SK-N-SH (cell line): ENCODE measurements at regions not wholly inside any gene's neighbourhood (a gene's known extent, or its start where the extent isn't known, plus 50 kb on each side); places are given as distances from the start of the nearest gene placed in this dataset.

Experiments
- CTCF ChIA-PET: fragments of 300-600, 350-600 bp; formaldehyde crosslinking; extraction: SDS; loops from one replicate; lab custom pipeline; 2021; lab: Yijun Ruan, JAX
- POLR2A ChIA-PET: fragments of 350-600 bp; sonication (Branson Sonifier 250); formaldehyde crosslinking; extraction: SDS; loops from one replicate; lab custom pipeline; 2020; ENCODE audit warnings: antibody characterized with exemption, inconsistent platforms; lab: Yijun Ruan, JAX
- DNase-seq: peaks from one replicate; pipeline ENCODE4 v3.0.0; 2012
- H2AFZ ChIP-seq: fragments of 200-600 bp; sonication (generic); 2 replicates; pipeline ENCODE4 v1.8.1; 2016; ENCODE audit warnings: antibody characterized with exemption, mild to moderate bottlenecking, low read depth
- H3F3A ChIP-seq: fragments of 200-600 bp; sonication (generic); replicated peaks from 2 replicates; pipeline ENCODE3; 2016; ENCODE audit warnings: antibody characterized with exemption, mild to moderate bottlenecking; ENCODE audit not compliant: insufficient read depth
- H3K27ac ChIP-seq, 2 experiments: fragments of 200-500 bp in 1 of 2; fragments of 200-600 bp in 1 of 2; sonication (Bioruptor generic) in 1 of 2; sonication (generic), shearing (Covaris generic) in 1 of 2; 2 replicates each; pipeline versions ENCODE4 v1.5.1 to v1.6.1; 2014 to 2016; ENCODE audit warnings: low read depth in 2 of 2, inconsistent platforms in 1 of 2, low read length in 1 of 2, mild to moderate bottlenecking in 1 of 2, mixed read lengths in 1 of 2
- H3K27me3 ChIP-seq: fragments of 200-600 bp; sonication (generic), shearing (Covaris generic); 2 replicates; pipeline ENCODE4 v1.6.1; 2016; ENCODE audit warnings: mixed run types; ENCODE audit not compliant: insufficient read depth
- H3K36me3 ChIP-seq, 2 experiments: fragments of 200-500 bp in 1 of 2; fragments of 200-600 bp in 1 of 2; sonication (Bioruptor generic) in 1 of 2; sonication (generic) in 1 of 2; replicated peaks in 1 of 2; 2 replicates each; pipeline versions ENCODE3 to v1.5.1; 2014 to 2016; ENCODE audit warnings: low read length in 1 of 2, mild to moderate bottlenecking in 1 of 2; ENCODE audit not compliant: insufficient read depth in 2 of 2, control insufficient read depth in 1 of 2
- H3K4me1 ChIP-seq, 2 experiments: fragments of 200-500 bp in 1 of 2; fragments of 200-600 bp in 1 of 2; sonication (Bioruptor generic) in 1 of 2; sonication (generic), shearing (Covaris generic) in 1 of 2; 2 replicates each; pipeline versions ENCODE4 v1.5.1 to v1.6.1; 2014 to 2016; ENCODE audit warnings: low read depth in 1 of 2, low read length in 1 of 2, mixed run types in 1 of 2; ENCODE audit not compliant: insufficient read depth in 2 of 2, control insufficient read depth in 1 of 2
- H3K4me2 ChIP-seq: fragments of 200-600 bp; sonication (generic), shearing (Covaris generic); 2 replicates; pipeline ENCODE4 v1.6.1; 2017; ENCODE audit warnings: mixed run types
- H3K4me3 ChIP-seq, 2 experiments: fragments of 200-500 bp in 1 of 2; fragments of 200-600 bp in 1 of 2; sonication (Bioruptor generic) in 1 of 2; sonication (generic), shearing (Covaris generic) in 1 of 2; 2 replicates each; pipeline versions ENCODE4 v1.5.1 to v1.8.1; 2014 to 2016; ENCODE audit warnings: low read depth in 2 of 2, inconsistent platforms in 1 of 2, low read length in 1 of 2, mild to moderate bottlenecking in 1 of 2, mixed read lengths in 1 of 2, moderate library complexity in 1 of 2
- H3K79me2 ChIP-seq: fragments of 200-600 bp; sonication (generic); 2 replicates; pipeline ENCODE4 v1.8.1; 2017; ENCODE audit warnings: mild to moderate bottlenecking; ENCODE audit not compliant: insufficient read depth
- H3K9ac ChIP-seq: fragments of 200-600 bp; sonication (generic); 2 replicates; pipeline ENCODE4 v1.6.1; 2017; ENCODE audit warnings: mixed run types
- H3K9me2 ChIP-seq: fragments of 200-600 bp; sonication (generic); 2 replicates; pipeline ENCODE4 v1.6.1; 2017; ENCODE audit warnings: mixed run types
- H3K9me3 ChIP-seq: fragments of 200-600 bp; sonication (generic); 2 replicates; pipeline ENCODE4 v1.6.1; 2017; ENCODE audit warnings: mixed run types, mild to moderate bottlenecking, moderate library complexity
- H4K20me1 ChIP-seq: fragments of 200-600 bp; sonication (generic); 2 replicates; pipeline ENCODE4 v1.6.1; 2017; ENCODE audit warnings: mild to moderate bottlenecking, mixed run types; ENCODE audit not compliant: insufficient read depth
- CHD2 ChIP-seq: fragments of 150-350 bp; IDR thresholded peaks from 2 replicates; pipeline ENCODE4 v1.6.1; 2018; ENCODE audit warnings: low read length; ENCODE audit not compliant: partially characterized antibody
- FOSL2 ChIP-seq: IDR thresholded peaks from 2 replicates; pipeline ENCODE4 v1.4.0; 2012; ENCODE audit warnings: low read depth, mild to moderate bottlenecking, moderate library complexity, borderline replicate concordance
- FOXJ3 ChIP-seq: sonication (generic); formaldehyde crosslinking; IDR thresholded peaks from 2 replicates; pipeline ENCODE4 v1.5.1; 2020; ENCODE audit warnings: mild to moderate bottlenecking, missing genetic modification reagents
- GABPA ChIP-seq: IDR thresholded peaks from 2 replicates; pipeline ENCODE4 v1.4.0; 2012; ENCODE audit warnings: low read depth, mild to moderate bottlenecking
- JUND ChIP-seq: IDR thresholded peaks from 2 replicates; pipeline ENCODE4 v1.4.0; 2012
- NFIC ChIP-seq: IDR thresholded peaks from 2 replicates; pipeline ENCODE4 v1.4.0; 2012; ENCODE audit warnings: borderline replicate concordance
- NRF1 ChIP-seq: IDR thresholded peaks from 2 replicates; pipeline ENCODE4 v1.6.1; 2012; ENCODE audit warnings: low read depth, mild to moderate bottlenecking, low read length
- RAD21 ChIP-seq: IDR thresholded peaks from 2 replicates; pipeline ENCODE4 v1.6.1; 2012; ENCODE audit warnings: mild to moderate bottlenecking, low read length
- RFX5 ChIP-seq: IDR thresholded peaks from 2 replicates; pipeline ENCODE4 v1.6.1; 2012; ENCODE audit warnings: mild to moderate bottlenecking, improper control_type of control experiment, low read length
- RXRA ChIP-seq: IDR thresholded peaks from 2 replicates; pipeline ENCODE4 v1.4.0; 2012; ENCODE audit warnings: low read depth, mild to moderate bottlenecking, borderline replicate concordance
- SIN3A ChIP-seq: IDR thresholded peaks from 2 replicates; pipeline ENCODE4 v1.6.1; 2012; ENCODE audit warnings: low read depth, mild to moderate bottlenecking, low read length, moderate library complexity, borderline replicate concordance
- TCF12 ChIP-seq: IDR thresholded peaks from 2 replicates; pipeline ENCODE4 v1.4.0; 2012
- TEAD4 ChIP-seq: IDR thresholded peaks from 2 replicates; pipeline ENCODE4 v1.4.0; 2012; ENCODE audit warnings: mild to moderate bottlenecking, borderline replicate concordance; ENCODE audit not compliant: insufficient read depth
- YY1 ChIP-seq: IDR thresholded peaks from 2 replicates; pipeline ENCODE4 v1.4.0; 2012; ENCODE audit warnings: low read depth, mild to moderate bottlenecking
- WGBS: methylation state at CpG from one replicate; pipeline ENCODE4 v1.1.6; 2017; ENCODE audit warnings: low lambda C conversion rate; 5-methylcytosine and 5-hydroxymethylcytosine counted together
- TF ChIP-seq, protein P1 (sequence below): IDR thresholded peaks from 2 replicates; pipeline ENCODE4; 2012
- TF ChIP-seq, protein P2 (sequence below): IDR thresholded peaks from 2 replicates; pipeline ENCODE4 v1.4.0; 2012; ENCODE audit warnings: low read depth, borderline replicate concordance
- TF ChIP-seq, protein P3 (sequence below): fragments of 200-600 bp; sonication (generic); IDR thresholded peaks from 2 replicates; pipeline ENCODE4 v1.6.1; 2017; ENCODE audit warnings: antibody characterized with exemption, mild to moderate bottlenecking, moderate library complexity
- TF ChIP-seq, protein P4 (sequence below): IDR thresholded peaks from 2 replicates; pipeline ENCODE4 v1.6.1; 2012; ENCODE audit warnings: mild to moderate bottlenecking, low read depth, low read length, moderate library complexity

DNA sequence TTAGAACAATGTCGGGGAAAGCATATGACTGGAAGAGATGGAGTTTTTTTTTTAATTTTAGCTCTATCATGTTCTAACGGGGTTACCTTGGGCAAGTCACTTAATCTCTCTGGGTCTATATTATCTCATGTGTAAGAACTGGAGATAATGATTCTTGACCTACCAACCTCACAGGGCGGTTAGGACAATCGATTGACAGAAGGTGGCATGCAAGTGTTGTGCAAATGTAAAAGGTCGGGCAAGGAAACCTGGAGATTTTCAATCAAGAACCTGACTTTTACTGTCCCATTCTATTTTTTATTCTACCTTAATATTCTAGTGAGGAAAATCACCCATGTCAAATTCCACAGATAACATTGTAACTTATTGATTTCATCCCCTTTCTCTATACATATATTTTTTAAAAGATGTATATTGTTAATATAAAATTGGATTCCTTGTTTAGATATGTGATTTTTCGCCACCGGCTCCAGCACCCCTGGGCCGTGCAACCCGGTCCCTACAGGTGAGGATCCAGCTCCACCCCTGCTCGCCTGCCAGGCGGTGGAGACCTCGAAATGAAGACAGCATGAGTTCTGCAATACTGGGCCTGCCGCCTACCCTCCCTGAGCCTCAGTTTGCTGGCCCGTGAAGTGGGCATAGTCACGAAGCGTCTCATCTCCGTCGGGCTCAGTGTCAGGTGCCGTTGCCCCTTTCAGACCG lies 497.6 kb upstream of the PHF14 start:
- H3K9me2 ChIP-seq: no peaks in the 10 kb centered on the region
- no peaks in the 10 kb centered on the region for H3F3A ChIP-seq
- no peak overlapping the region for H3K4me3 ChIP-seq
- no peak overlapping the region for H3K9ac ChIP-seq
- WGBS: 59% methylated on average over 20 of the region's 20 CpGs
- H3K79me2 ChIP-seq: no peaks in the 10 kb centered on the region
- H4K20me1 ChIP-seq: no peaks in the 10 kb centered on the region
- ChIA-PET CTCF (no interaction called here), POLR2A (no interaction called here)
- no peaks in the 10 kb centered on the region for H3K27me3 ChIP-seq
- no peak for DNase-seq
- no peak overlapping the region for H3K27ac ChIP-seq
- H2AFZ ChIP-seq: no peak overlapping the region
- no peak overlapping the region for H3K4me2 ChIP-seq
- no peaks in the 10 kb centered on the region; the same call in 1 of the 2 replicates for H3K9me3 ChIP-seq
- peaks cover 0 to 4% of the 10 kb centered on the region in 2 experiments; a peak in 1 of 4 replicates for H3K4me1 ChIP-seq
- no peaks in the 10 kb centered on the region for H3K36me3 ChIP-seq
- no peak for TF ChIP-seq RFX5
- no peak for TF ChIP-seq JUND
- TF ChIP-seq SIN3A: no peak
- peak; percentile 25; the same call in 1 of the 2 replicates for TF ChIP-seq RAD21
- TF ChIP-seq, protein P1, sequence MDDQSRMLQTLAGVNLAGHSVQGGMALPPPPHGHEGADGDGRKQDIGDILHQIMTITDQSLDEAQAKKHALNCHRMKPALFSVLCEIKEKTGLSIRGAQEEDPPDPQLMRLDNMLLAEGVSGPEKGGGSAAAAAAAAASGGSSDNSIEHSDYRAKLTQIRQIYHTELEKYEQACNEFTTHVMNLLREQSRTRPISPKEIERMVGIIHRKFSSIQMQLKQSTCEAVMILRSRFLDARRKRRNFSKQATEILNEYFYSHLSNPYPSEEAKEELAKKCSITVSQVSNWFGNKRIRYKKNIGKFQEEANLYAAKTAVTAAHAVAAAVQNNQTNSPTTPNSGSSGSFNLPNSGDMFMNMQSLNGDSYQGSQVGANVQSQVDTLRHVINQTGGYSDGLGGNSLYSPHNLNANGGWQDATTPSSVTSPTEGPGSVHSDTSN: no peak
- TF ChIP-seq YY1: no peak

DNA sequence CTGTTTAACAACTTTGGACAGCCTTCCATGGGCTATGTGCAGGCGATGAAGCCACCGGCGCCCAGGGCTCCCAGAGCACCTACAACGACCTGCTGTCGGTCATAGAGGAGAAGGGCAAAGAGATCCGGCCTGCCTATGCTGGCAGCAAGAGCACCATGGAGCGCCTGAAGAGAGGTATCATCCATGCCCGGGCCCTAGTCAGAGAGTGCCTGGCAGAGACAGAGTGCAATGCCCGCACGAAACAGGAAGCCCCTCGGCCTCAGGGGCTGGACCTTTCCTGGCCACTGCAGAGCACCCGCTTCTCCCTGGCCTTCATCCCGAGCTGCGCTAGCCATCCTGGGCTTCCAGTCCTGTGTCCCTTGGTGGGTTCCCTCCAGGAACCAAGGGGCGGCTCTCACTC lies 497.0 kb upstream of the PHF14 start:
- H3K4me1 ChIP-seq: no peaks in the 10 kb centered on the region; a peak in 1 of 4 replicates
- no peak overlapping the region for H3K4me3 ChIP-seq
- no peaks in the 10 kb centered on the region for H3K9me2 ChIP-seq
- no peaks in the 10 kb centered on the region for H3K27me3 ChIP-seq
- ChIA-PET POLR2A (no interaction called here), CTCF (no interaction called here)
- no peak for DNase-seq
- no peaks in the 10 kb centered on the region for H3K36me3 ChIP-seq
- H3K79me2 ChIP-seq: no peaks in the 10 kb centered on the region
- H4K20me1 ChIP-seq: no peaks in the 10 kb centered on the region
- H2AFZ ChIP-seq: no peak overlapping the region
- no peak overlapping the region for H3K27ac ChIP-seq
- H3K4me2 ChIP-seq: no peak overlapping the region
- WGBS: 64% methylated on average over 14 of the region's 15 CpGs
- H3K9ac ChIP-seq: no peak overlapping the region
- no peaks in the 10 kb centered on the region for H3F3A ChIP-seq
- no peaks in the 10 kb centered on the region; the same call in 1 of the 2 replicates for H3K9me3 ChIP-seq
- TF ChIP-seq FOXJ3 (CRISPR knock-in tag) (no peak), RXRA (no peak), SIN3A (no peak), NFIC (no peak), TEAD4 (no peak), CHD2 (no peak), TCF12 (no peak), YY1 (no peak), GABPA (no peak), NRF1 (no peak), FOSL2 (no peak)
- TF ChIP-seq, protein P1: no peak
- TF ChIP-seq, protein P2, sequence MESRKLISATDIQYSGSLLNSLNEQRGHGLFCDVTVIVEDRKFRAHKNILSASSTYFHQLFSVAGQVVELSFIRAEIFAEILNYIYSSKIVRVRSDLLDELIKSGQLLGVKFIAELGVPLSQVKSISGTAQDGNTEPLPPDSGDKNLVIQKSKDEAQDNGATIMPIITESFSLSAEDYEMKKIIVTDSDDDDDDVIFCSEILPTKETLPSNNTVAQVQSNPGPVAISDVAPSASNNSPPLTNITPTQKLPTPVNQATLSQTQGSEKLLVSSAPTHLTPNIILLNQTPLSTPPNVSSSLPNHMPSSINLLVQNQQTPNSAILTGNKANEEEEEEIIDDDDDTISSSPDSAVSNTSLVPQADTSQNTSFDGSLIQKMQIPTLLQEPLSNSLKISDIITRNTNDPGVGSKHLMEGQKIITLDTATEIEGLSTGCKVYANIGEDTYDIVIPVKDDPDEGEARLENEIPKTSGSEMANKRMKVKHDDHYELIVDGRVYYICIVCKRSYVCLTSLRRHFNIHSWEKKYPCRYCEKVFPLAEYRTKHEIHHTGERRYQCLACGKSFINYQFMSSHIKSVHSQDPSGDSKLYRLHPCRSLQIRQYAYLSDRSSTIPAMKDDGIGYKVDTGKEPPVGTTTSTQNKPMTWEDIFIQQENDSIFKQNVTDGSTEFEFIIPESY: no peak
- TF ChIP-seq, protein P3, sequence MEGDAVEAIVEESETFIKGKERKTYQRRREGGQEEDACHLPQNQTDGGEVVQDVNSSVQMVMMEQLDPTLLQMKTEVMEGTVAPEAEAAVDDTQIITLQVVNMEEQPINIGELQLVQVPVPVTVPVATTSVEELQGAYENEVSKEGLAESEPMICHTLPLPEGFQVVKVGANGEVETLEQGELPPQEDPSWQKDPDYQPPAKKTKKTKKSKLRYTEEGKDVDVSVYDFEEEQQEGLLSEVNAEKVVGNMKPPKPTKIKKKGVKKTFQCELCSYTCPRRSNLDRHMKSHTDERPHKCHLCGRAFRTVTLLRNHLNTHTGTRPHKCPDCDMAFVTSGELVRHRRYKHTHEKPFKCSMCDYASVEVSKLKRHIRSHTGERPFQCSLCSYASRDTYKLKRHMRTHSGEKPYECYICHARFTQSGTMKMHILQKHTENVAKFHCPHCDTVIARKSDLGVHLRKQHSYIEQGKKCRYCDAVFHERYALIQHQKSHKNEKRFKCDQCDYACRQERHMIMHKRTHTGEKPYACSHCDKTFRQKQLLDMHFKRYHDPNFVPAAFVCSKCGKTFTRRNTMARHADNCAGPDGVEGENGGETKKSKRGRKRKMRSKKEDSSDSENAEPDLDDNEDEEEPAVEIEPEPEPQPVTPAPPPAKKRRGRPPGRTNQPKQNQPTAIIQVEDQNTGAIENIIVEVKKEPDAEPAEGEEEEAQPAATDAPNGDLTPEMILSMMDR: no peak
- TF ChIP-seq, protein P4, sequence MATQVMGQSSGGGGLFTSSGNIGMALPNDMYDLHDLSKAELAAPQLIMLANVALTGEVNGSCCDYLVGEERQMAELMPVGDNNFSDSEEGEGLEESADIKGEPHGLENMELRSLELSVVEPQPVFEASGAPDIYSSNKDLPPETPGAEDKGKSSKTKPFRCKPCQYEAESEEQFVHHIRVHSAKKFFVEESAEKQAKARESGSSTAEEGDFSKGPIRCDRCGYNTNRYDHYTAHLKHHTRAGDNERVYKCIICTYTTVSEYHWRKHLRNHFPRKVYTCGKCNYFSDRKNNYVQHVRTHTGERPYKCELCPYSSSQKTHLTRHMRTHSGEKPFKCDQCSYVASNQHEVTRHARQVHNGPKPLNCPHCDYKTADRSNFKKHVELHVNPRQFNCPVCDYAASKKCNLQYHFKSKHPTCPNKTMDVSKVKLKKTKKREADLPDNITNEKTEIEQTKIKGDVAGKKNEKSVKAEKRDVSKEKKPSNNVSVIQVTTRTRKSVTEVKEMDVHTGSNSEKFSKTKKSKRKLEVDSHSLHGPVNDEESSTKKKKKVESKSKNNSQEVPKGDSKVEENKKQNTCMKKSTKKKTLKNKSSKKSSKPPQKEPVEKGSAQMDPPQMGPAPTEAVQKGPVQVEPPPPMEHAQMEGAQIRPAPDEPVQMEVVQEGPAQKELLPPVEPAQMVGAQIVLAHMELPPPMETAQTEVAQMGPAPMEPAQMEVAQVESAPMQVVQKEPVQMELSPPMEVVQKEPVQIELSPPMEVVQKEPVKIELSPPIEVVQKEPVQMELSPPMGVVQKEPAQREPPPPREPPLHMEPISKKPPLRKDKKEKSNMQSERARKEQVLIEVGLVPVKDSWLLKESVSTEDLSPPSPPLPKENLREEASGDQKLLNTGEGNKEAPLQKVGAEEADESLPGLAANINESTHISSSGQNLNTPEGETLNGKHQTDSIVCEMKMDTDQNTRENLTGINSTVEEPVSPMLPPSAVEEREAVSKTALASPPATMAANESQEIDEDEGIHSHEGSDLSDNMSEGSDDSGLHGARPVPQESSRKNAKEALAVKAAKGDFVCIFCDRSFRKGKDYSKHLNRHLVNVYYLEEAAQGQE: no peak
